ENCODE measurements at regions not wholly inside any gene's neighbourhood (a gene's known extent, or its start where the extent isn't known, plus 50 kb on each side); places are given as distances from the start of the nearest gene placed in this dataset.

GRCh38 chr9:13962006-13962405 is 351.9 kb downstream of the NFIB start:
- Histone ChIP-seq H3K4me2 (ENCODE audit: unreplicated experiment) (no peak overlapping the region), H3K79me2 (ENCODE audit: insufficient read depth) (no peaks in the 10 kb centered on the region), H3K36me3 (ENCODE audit: low read depth) (no peaks in the 10 kb centered on the region), H3K27ac (no peak overlapping the region), H3K27me3 (replicated peaks; ENCODE audit: insufficient read depth) (no peaks in the 10 kb centered on the region; the same call in 1 of the 2 replicates), H3K9me3 (ENCODE audit: low read depth) (no peaks in the 10 kb centered on the region), H4K20me1 (ENCODE audit: insufficient read depth) (no peaks in the 10 kb centered on the region), H3K9me2 (ENCODE audit: insufficient read depth) (no peaks in the 10 kb centered on the region), H3K4me1 (ENCODE audit: insufficient read depth) (no peaks in the 10 kb centered on the region), H3K9ac (no peak overlapping the region), H3F3A (ENCODE audit: insufficient read depth) (no peaks in the 10 kb centered on the region), H2AFZ (no peak overlapping the region), H3K4me3 (no peak overlapping the region)
- DNase-seq: no peak
- in situ Hi-C loops (cut with MboI): no loop called here
- 49 to 60% methylated on average over 6 of the region's 6 CpGs for WGBS, 2 experiments (ENCODE audit: low coverage in 1 of 2, low lambda C conversion rate in 2 of 2, missing lambda C conversion rate in 2 of 2)
- TF ChIP-seq EZH2phosphoT487 (IDR thresholded peaks at IDR 0.05; ENCODE audit: insufficient read depth, low read depth): no peak
- TF ChIP-seq EZH2 (IDR thresholded peaks at IDR 0.05; ENCODE audit: insufficient read depth, poor library complexity, severe bottlenecking): no peak

DNA sequence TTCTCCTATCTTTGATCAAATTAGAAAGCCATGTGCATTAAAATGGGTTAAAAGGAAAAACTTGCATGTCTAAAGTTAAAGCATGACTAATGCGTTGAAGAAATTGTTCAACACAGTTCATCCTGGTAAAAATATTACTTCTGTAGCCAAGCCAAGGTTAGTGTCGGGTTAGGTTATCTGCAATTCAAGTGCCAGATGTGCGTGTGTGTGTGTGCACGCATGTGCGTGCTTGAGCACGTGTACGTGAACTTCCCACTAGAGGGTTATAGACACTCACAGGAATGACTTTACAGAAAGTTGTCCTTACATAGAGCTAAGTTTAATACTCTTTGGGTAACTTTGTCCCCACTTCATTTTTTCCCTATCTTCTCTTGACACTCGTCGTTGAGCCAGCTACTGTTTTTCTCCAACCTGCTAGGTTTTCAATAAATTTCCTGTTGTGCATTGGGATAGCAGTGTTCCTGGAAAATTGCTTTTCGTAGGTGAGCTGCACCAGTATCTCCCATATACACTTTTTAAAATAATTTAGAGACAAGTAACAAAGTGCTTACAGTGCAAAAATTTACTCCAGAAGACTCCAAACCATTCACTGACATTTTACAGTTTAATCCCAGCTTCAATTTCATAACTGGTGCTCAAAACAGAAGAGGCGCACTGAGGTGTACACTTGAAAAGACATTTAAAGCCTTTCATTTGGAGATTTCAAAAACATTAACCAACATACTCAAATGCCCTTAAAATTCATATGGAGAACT is 353.8 kb downstream of the NFIB start:
- Histone ChIP-seq H3K79me2 (ENCODE audit: insufficient read depth) (no peaks in the 10 kb centered on the region), H3K4me3 (no peak overlapping the region), H2AFZ (no peak overlapping the region), H3F3A (ENCODE audit: insufficient read depth) (no peaks in the 10 kb centered on the region), H3K27me3 (replicated peaks; ENCODE audit: insufficient read depth) (no peaks in the 10 kb centered on the region), H3K36me3 (ENCODE audit: low read depth) (no peaks in the 10 kb centered on the region), H3K9me3 (ENCODE audit: low read depth) (no peaks in the 10 kb centered on the region), H3K27ac (no peak overlapping the region), H3K4me1 (ENCODE audit: insufficient read depth) (no peaks in the 10 kb centered on the region), H3K9ac (no peak overlapping the region), H3K9me2 (ENCODE audit: insufficient read depth) (no peaks in the 10 kb centered on the region), H4K20me1 (ENCODE audit: insufficient read depth) (no peaks in the 10 kb centered on the region), H3K4me2 (ENCODE audit: unreplicated experiment) (no peak overlapping the region)
- no peak for DNase-seq
- in situ Hi-C loops (cut with MboI): no loop called here
- no peak for TF ChIP-seq EZH2 (IDR thresholded peaks at IDR 0.05; ENCODE audit: insufficient read depth, poor library complexity, severe bottlenecking)
- TF ChIP-seq EZH2phosphoT487 (IDR thresholded peaks at IDR 0.05; ENCODE audit: insufficient read depth, low read depth): no peak
- WGBS, 2 experiments (ENCODE audit: low coverage in 1 of 2, low lambda C conversion rate in 2 of 2, missing lambda C conversion rate in 2 of 2): 92 to 94% methylated on average over 11 of the region's 11 CpGs

DNA sequence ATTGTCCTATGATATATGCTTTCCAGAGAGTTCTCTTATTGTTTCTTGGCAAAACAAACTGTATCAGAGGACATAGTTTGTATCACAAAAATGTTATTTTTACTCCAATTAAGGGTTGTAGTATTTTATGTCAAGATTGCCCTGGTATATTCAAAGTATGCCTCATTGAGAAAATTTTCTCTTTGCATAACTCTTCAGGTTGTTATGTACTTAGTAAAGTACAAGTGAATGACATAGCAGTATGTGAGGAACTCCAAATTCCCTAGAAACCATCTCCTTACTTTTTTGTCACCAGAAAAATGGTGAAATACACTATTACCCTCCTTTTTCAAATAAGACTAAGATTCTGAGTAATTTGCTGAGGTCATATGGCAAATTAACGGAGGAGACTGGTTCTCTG is 355.3 kb downstream of the NFIB start:
- WGBS, 2 experiments (ENCODE audit: low coverage in 1 of 2, low lambda C conversion rate in 2 of 2, missing lambda C conversion rate in 2 of 2): 71% methylated on average over 1 of the region's 1 CpG
- in situ Hi-C loops (cut with MboI): no loop called here

GRCh38 chr9:13957089-13957488 is 356.9 kb downstream of the NFIB start:
- Histone ChIP-seq H3K36me3 (ENCODE audit: low read depth) (no peaks in the 10 kb centered on the region), H3K9ac (no peak overlapping the region), H3K9me2 (ENCODE audit: insufficient read depth) (no peaks in the 10 kb centered on the region), H2AFZ (no peak overlapping the region), H3K27ac (no peak overlapping the region), H3F3A (ENCODE audit: insufficient read depth) (no peaks in the 10 kb centered on the region), H3K4me3 (no peak overlapping the region), H4K20me1 (ENCODE audit: insufficient read depth) (no peaks in the 10 kb centered on the region), H3K9me3 (ENCODE audit: low read depth) (no peaks in the 10 kb centered on the region), H3K79me2 (ENCODE audit: insufficient read depth) (no peaks in the 10 kb centered on the region), H3K4me2 (ENCODE audit: unreplicated experiment) (no peak overlapping the region), H3K4me1 (ENCODE audit: insufficient read depth) (no peaks in the 10 kb centered on the region), H3K27me3 (replicated peaks; ENCODE audit: insufficient read depth) (0 out of 2 replicates have a peak, but pooled peaks cover 2% of the 10 kb centered on the region)
- in situ Hi-C loops (cut with MboI): no loop called here
- no peak for TF ChIP-seq EZH2phosphoT487 (IDR thresholded peaks at IDR 0.05; ENCODE audit: insufficient read depth, low read depth)
- 56 to 65% methylated on average over 2 of the region's 2 CpGs for WGBS, 2 experiments (ENCODE audit: low coverage in 1 of 2, low lambda C conversion rate in 2 of 2, missing lambda C conversion rate in 2 of 2)
- no peak for DNase-seq

More for the DNA sequence above, 355.3 kb downstream of the NFIB start:
- Histone ChIP-seq H3K79me2 (ENCODE audit: insufficient read depth) (no peaks in the 10 kb centered on the region), H3K4me1 (ENCODE audit: insufficient read depth) (no peaks in the 10 kb centered on the region), H3K27me3 (replicated peaks; ENCODE audit: insufficient read depth) (no peaks in the 10 kb centered on the region), H3K9me3 (ENCODE audit: low read depth) (no peaks in the 10 kb centered on the region), H2AFZ (no peak overlapping the region), H3K4me3 (no peak overlapping the region), H3K27ac (no peak overlapping the region), H3K9ac (no peak overlapping the region), H4K20me1 (ENCODE audit: insufficient read depth) (no peaks in the 10 kb centered on the region), H3F3A (ENCODE audit: insufficient read depth) (no peaks in the 10 kb centered on the region), H3K36me3 (ENCODE audit: low read depth) (no peaks in the 10 kb centered on the region), H3K9me2 (ENCODE audit: insufficient read depth) (no peaks in the 10 kb centered on the region), H3K4me2 (ENCODE audit: unreplicated experiment) (no peak overlapping the region)
- TF ChIP-seq EZH2 (IDR thresholded peaks at IDR 0.05; ENCODE audit: insufficient read depth, poor library complexity, severe bottlenecking): no peak
- TF ChIP-seq EZH2phosphoT487 (IDR thresholded peaks at IDR 0.05; ENCODE audit: insufficient read depth, low read depth): no peak
- DNase-seq: no peak

Measured in GM23248 (cell line).